Thoracic aorta (tissue), 2 donors: ENCODE measurements at regions not wholly inside any gene's neighbourhood (a gene's known extent, or its start where the extent isn't known, plus 50 kb on each side); places are given as distances from the start of the nearest gene placed in this dataset.

ENCODE experiments used
- ATAC-seq: fragments of 150-250 bp; one replicate; pipeline ENCODE4 v1.8.0; 2017; ENCODE audit warnings: low read depth; ENCODE audit not compliant: insufficient number of reproducible peaks, low FRiP score
- DNase-seq: peaks from one replicate; pipeline ENCODE4 v3.0.0-alpha.2; 2020; ENCODE audit warnings: low spot score
- H3K27ac ChIP-seq, 2 donors: fragments of 200-600 bp; sonication (generic); 1 replicate in 1 of 2; 2 replicates in 1 of 2; pipeline ENCODE4 v1.5.1; 2016; ENCODE audit warnings: mild to moderate bottlenecking in 2 of 2, moderate library complexity in 2 of 2
- H3K27me3 ChIP-seq: fragments of 200-600 bp; sonication (generic); replicated peaks from 2 replicates; pipeline ENCODE4 v1.6.0; 2016; ENCODE audit warnings: mild to moderate bottlenecking; ENCODE audit not compliant: insufficient read depth
- H3K36me3 ChIP-seq: fragments of 200-600 bp; sonication (generic); one replicate; pipeline ENCODE4 v1.5.1; 2016
- H3K4me1 ChIP-seq, 2 donors: fragments of 200-600 bp; sonication (generic); 1 replicate in 1 of 2; 2 replicates in 1 of 2; pipeline versions ENCODE4 v1.5.1 to v1.6.0; 2016; ENCODE audit warnings: low read depth in 2 of 2, mild to moderate bottlenecking in 1 of 2; ENCODE audit not compliant: control insufficient read depth in 1 of 2
- H3K4me3 ChIP-seq: fragments of 200-600 bp; sonication (generic); 2 replicates; pipeline ENCODE4 v1.5.1; 2016; ENCODE audit warnings: mild to moderate bottlenecking
- H3K9me3 ChIP-seq: fragments of 200-600 bp; sonication (generic); 2 replicates; pipeline ENCODE4 v1.5.1; 2016
- CTCF ChIP-seq: fragments of 200-600 bp; sonication (generic); IDR thresholded peaks from one replicate; pipeline ENCODE4 v1.5.1; 2019; ENCODE audit warnings: antibody characterized with exemption

- Histone ChIP-seq H3K9me3 (no peaks in the 10 kb centered on the region), H3K36me3 (no peaks in the 10 kb centered on the region), H3K4me3 (no peak overlapping the region), H3K27me3 (no peaks in the 10 kb centered on the region), H3K4me1 (no peaks in the 10 kb centered on the region), H3K27ac (no peak overlapping the region)
- TF ChIP-seq CTCF, result no peak
- ATAC-seq (no peak), DNase-seq (no peak)
Observed at GRCh38 chr4:101555341-101555880, 208.1 kb upstream of the PPP3CA start.

- no peak for DNase-seq
- H3K9me3 ChIP-seq, result peaks cover 4% of the 10 kb centered on the region
- H3K4me3 ChIP-seq, result no peak overlapping the region
- no peaks in the 10 kb centered on the region for H3K36me3 ChIP-seq
- no peak overlapping the region for H3K27ac ChIP-seq
- no peak for ATAC-seq
- no peaks in the 10 kb centered on the region for H3K27me3 ChIP-seq
- no peaks in the 10 kb centered on the region for H3K4me1 ChIP-seq
- TF ChIP-seq CTCF, result no peak
Observed at GRCh38 chr4:101540336-101540735, 193.0 kb upstream of the PPP3CA start.

GRCh38 chr4:101528526-101528925 lies 181.2 kb upstream of the PPP3CA start:
- no peaks in the 10 kb centered on the region for H3K9me3 ChIP-seq
- H3K4me1 ChIP-seq, result no peaks in the 10 kb centered on the region
- no peak overlapping the region for H3K4me3 ChIP-seq
- no peak for DNase-seq
- no peaks in the 10 kb centered on the region for H3K27me3 ChIP-seq
- no peak for TF ChIP-seq CTCF
- H3K36me3 ChIP-seq, result no peaks in the 10 kb centered on the region
- H3K27ac ChIP-seq, result no peak overlapping the region
- ATAC-seq, result no peak

- DNase-seq (no peak), ATAC-seq (no peak)
- no peak for TF ChIP-seq CTCF
- Histone ChIP-seq H3K36me3 (no peaks in the 10 kb centered on the region), H3K27me3 (no peaks in the 10 kb centered on the region), H3K9me3 (no peaks in the 10 kb centered on the region), H3K4me3 (no peak overlapping the region), H3K27ac (no peak overlapping the region), H3K4me1 (no peaks in the 10 kb centered on the region)
Observed at GRCh38 chr4:101527188-101527587, 179.9 kb upstream of the PPP3CA start.

GRCh38 chr4:101515566-101515965 lies 168.2 kb upstream of the PPP3CA start:
- no peaks in the 10 kb centered on the region for H3K27me3 ChIP-seq
- TF ChIP-seq CTCF, result no peak
- no peaks in the 10 kb centered on the region for H3K4me1 ChIP-seq
- DNase-seq, result no peak
- no peaks in the 10 kb centered on the region for H3K9me3 ChIP-seq
- H3K27ac ChIP-seq, result no peak overlapping the region
- no peak for ATAC-seq
- no peak overlapping the region for H3K4me3 ChIP-seq
- H3K36me3 ChIP-seq, result no peaks in the 10 kb centered on the region
